ENCODE measurements at regions not wholly inside any gene's neighbourhood (a gene's known extent, or its start where the extent isn't known, plus 50 kb on each side); places are given as distances from the start of the nearest gene placed in this dataset.

- DNase-seq (ENCODE audit: low spot score), result no peak
Measured at GRCh38 chrX:38856670-38857265, 55.5 kb downstream of the MID1IP1 start.

DNA sequence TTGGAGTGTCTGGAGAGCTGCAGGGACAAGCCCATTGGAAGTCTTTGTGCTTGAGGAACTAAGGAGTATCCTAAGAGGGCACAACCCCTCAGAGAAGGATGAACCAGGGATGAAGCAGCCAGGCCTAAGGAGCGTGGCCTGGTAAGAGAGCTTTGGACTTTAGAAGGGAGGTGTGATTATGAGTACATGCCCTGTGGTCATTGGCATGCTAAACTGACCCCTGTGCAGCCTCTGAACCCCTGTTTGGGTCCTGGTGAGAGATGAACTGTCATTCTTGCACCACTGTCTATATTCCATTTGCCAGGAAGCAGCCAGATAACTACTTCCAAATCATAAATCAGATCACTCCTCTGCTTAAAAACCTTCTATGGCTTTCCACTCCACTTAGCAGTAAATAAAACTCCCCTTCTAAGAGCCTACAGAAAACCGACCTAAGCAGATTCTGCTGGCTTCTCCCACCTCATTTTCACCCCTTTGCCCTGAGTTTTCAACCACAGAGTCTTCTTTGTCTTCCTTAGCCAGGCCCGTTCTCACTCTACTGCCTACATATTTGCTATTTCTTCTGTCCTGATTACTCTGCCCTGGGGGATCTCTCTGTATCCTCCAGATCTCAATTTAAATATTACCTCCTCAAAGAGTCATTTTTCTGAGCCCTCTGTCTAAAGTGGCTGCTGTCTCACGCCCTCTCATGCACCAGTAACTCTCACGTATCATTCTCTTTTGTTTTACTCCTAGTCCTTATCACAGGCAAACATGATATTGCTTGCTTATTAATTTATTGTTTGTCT lies 56.7 kb downstream of the MID1IP1 start:
- DNase-seq (ENCODE audit: low spot score), result no peak

- DNase-seq (ENCODE audit: low spot score), result no peak
Measured at GRCh38 chrX:38859602-38860001, 58.3 kb downstream of the MID1IP1 start.

DNA sequence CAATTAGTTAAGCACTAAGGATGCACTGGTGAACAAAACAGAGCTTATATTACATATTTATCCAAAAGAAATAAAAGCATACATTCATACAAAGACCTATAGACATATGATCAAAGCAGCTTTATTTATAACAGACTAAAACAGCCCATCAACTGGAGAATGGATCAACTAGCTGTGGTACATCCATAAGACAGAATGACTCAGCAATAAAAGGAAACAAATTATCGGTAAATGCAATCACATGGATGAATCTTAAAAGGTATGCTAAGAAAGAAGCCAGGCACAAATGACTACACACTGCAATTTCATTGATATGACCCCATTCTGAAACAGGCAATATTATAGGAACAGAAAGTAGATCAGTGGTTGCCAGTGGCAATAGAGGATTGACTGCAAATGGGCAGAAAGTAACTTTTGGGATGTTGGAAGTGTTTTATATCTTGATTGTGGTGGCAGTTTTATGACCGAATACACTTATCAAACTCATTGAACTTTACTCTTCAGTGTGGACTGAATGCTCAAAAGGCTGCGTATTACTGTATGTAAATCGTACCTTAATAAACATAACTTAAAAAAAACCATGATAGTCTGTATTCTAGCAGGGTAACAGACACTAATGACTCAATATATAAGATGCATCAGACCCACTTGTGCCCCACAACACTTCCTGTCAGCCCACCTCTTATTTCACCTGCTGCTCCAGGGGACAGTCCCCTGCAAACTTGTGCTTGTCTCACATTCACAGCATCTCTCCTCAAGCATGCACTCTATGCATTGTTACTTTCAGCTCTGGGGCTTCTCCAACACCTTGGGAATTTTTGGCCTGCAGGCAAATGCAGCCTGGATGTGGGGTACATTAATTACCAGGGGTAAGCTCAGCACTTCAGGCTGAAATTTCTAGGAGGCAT lies 59.1 kb downstream of the MID1IP1 start:
- no peak for DNase-seq (ENCODE audit: low spot score)

DNA sequence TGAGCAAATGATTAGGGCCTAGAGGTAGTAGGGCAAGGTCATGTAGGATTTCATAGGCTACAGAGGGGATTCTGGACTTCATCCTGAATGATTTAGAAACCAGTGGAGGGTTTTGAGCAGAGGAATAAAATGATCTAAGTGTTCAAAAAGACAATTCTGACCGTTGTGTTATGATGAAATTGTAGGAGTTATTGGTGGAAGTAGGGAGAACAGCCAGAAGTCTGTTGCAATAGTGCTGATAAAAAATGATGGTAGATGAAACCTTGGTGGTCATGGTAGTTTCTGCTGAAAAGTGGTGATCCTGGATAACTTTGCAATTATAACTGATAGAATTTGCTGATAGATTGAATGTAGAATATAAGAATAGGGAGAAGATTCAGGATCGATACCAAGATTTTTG lies 60.2 kb downstream of the MID1IP1 start:
- DNase-seq (ENCODE audit: low spot score), result no peak

- no peak for DNase-seq (ENCODE audit: low spot score)
Measured at GRCh38 chrX:38862100-38862499, 60.8 kb downstream of the MID1IP1 start.

GRCh38 chrX:38864165-38864564 lies 62.9 kb downstream of the MID1IP1 start:
- DNase-seq (ENCODE audit: low spot score), result no peak

DNA sequence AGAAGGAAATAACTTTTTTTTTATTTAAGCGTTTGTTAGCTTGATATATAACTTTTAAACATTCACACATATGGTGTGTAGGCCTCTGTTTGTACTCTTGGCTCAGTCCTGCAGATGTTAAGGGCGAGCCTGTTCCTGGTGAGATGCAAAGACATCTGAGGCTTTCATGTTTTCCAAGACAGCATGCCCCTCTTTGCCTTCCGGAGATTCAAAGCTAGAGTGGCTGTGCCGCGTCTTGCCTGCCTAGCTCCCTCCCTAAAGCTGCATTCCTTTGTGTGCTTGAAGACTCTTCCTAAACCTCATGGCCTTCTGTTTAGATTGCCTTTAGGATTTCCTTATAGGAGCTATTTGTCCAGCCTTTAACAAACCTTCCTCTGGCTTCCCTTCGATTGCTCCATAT lies 67.1 kb downstream of the MID1IP1 start:
- no peak for DNase-seq (ENCODE audit: low spot score)

DNA sequence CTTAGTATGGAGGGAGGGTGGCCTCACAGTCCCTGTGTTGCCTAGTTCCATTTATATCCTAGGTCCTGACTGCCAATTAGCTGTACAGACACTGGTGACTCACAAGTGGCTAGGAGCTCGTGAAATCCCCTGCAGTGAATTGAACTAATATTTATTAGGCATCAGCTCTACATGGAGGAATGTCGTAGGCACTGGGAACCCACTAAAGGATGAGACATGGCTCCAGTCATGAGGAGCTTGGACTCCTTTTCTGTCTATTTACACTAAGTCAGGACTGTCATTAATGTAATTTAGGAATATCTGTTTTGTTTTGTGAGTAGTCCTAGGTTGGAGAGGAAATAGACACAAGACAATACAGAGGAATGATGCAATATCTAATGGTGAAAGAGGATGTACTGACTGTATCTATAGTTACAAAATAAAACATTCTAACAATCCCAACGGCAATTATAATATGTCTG lies 67.7 kb downstream of the MID1IP1 start:
- DNase-seq (ENCODE audit: low spot score), result no peak

DNA sequence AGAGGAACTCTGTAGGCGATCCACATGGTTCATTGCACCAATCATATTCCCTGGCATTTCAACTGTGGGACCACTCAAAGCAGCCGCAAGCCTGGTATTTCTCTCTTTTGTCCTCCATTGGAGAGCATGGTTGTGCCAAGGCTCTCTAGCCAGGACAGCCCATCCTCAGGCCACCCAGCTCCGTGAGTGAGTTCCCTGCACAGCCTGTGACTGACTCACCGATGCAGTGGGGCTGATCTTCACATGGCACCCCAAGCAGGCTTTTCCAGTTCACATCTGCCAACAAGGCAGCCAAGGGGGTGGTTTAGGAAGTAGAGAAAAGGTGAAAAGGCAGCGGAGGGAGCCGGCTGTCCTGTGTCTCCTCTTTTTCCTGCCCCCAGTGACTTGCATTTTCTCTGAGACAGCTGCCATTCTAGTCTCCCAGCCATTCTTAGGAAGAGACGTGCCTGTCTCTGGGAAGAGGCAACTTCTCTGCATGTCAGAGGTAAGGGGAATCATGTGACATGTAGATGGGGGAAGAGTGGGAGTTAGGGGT lies 69.2 kb downstream of the MID1IP1 start:
- DNase-seq (ENCODE audit: low spot score), result no peak

DNA sequence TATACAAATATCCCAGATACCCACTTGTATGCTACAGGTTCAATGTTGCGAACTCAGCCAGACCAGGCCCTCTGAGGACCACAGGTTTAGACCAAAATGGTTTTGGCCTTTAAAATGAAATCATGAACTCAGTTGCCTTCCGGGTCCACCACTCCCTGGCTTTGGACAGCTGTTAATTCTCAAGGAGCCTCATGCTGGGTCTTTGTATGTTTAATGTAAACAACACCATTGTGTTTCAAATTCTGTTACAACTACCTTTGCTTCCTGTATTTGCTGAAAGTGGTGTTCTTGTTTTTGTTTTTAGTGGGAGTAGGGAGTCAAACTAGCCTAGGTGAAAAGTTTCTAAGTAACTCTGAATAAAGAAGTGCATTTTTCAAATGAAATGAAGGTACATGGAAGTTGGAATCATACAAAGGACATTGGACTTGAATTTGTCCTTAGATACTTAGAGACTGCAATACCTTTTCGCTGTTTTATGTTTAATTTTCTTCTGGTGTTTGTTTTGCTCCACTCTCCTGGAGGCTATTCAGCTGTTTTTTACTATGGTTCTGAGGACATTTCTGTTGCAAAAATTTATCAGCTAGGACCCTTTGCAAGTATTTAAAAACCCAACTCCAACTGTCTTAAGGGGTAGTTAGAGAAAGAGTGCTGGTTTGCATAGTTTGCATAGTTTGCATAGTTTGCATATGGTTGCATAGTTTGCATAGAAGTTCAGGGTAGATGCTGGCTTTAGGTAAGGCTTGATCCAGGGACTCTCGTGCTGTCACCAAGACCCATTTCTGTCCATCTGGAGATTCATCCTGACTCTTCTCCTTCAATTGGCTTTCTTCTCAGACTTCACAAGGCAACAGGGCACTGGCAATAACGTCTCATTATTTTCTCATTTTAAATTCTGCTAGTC lies 70.1 kb downstream of the MID1IP1 start:
- no peak for DNase-seq (ENCODE audit: low spot score)

DNA sequence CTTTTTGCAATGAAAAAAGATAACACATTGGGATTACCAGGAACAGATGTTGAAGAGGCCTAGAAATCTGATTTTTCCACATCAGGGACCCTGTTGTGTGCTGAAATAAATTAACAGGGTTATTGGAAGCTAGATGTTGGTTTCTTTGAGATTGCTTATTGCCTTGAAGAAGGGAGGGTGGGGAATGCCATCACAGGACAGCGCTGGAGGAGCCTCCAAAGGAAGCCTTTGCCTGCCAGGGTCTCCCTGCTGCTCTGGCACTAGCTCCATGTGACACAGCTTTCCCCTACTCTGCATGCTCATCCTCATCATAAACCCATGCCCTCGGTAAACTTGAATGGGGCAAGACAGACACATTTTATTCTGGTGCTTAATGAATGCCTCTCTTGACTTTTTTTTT lies 76.1 kb downstream of the MID1IP1 start:
- no peak for DNase-seq (ENCODE audit: low spot score)

DNA sequence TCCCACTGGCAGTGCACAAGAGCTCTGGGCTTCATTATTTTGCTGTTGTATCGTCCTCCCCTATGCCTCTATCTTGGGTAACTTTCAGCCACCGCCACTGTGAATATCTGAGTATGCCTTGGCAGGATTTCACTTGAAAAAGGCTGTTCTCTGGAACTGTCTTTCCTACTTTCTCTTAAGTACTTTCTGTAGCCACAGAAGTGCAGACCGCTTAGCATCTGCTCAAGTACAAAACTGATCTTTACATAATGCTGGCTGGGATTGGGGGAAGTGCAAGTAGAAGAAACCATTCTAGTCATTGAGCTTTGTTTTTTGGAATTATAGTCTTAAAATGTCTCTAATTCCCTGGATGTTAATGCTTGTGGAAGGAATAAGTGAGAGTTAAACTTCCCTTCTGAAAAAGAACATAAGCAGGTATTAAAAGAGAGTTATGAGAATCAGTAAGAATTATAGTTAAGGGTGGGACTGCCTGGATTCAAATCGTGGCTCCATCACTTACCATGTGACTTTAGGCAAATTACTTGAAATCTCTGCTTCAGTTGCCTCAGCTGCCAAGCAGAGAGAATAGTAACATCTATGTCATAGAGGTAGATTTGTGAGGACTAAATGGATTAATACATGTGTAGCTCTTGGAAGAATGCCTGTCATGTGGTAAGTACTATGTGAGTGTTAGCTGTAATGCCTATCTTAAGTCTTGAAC lies 77.5 kb downstream of the MID1IP1 start:
- DNase-seq (ENCODE audit: low spot score), result no peak

GRCh38 chrX:38879631-38880220 lies 78.5 kb downstream of the MID1IP1 start:
- DNase-seq (ENCODE audit: low spot score), result no peak

DNA sequence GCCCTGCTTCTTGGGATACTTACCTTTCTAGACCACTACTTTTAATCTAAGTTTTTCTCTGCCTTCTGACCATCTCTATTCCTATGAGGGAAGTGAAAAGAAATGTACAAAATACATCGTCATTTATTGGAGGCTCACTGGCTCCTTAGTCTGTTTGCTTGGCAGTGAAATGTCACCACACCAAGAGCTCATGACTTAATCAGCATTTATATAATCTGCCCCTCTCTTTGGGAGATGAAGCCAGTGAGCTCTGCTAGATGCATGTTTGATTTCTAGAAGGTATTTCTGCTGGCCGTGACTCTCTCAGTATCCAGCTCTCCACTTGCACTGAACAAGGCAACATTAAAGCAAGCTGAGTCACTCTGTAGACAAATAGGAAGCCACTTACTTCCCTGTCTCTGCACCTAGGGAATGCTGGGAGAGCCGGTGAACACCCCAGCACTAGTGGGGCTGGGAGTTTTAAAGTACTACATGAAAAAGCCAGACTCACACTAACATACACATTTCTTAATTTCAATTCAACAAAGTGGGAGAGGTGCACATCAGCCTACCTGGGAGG lies 79.1 kb downstream of the MID1IP1 start:
- peak; percentile 21 for DNase-seq (ENCODE audit: low spot score)

- DNase-seq (ENCODE audit: low spot score), result no peak
Measured at GRCh38 chrX:38881066-38881465, 79.8 kb downstream of the MID1IP1 start.

DNA sequence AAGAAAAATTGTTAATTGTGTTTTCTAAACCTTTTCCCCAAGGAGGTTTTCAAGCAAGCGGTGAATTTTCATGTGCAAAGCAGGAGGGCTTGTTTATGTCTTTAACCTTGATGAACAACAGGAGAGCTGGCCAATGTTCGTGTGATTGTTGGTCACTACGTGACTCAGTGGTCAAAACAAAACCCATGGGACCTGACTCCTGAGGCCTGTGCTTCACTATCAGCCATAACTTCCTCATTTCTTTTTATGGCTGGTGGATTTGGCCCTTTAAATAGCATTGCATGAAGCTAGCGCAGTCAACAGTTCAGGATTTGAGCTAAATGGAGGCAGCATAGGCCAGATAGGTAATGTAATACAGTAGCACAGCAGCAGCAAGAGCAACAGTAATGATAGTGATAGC lies 80.5 kb downstream of the MID1IP1 start:
- DNase-seq (ENCODE audit: low spot score), result no peak

DNA sequence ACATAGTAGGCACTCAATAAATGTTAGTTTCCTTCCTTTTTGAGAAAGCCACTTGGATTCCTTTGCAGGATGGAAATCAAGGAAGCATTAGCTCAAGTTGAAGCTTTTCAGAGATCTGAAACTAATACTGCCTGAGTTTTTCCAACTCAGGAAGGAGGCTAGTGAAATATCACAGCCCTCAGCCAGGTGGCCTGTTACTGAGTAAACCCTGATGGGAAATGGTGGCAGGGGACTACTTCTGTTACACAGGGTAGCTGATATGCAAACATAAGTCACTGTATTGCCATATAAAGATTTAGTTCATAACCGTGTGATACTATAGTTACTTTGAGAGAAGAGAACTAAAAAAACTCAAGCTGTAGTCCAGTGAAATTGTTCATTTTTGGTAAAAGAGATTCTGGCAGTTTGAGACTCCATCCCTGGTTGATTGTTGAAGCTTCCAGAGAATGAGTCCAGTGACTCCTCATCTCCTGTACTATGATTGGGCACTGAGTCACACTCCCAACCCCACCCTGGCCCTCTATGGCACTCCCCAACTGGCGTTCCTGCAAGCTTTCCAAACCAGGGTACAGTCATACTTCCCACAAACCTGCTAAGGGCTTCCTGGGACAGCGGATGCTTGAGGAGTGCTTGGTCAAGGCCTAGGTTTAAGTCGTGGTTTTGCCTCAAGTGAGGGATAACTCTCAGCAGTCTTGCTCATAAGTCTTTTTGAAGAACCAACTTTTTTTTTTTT lies 81.8 kb downstream of the MID1IP1 start:
- DNase-seq (ENCODE audit: low spot score), result peak; percentile 14

GRCh38 chrX:38886112-38886511 lies 84.9 kb downstream of the MID1IP1 start:
- DNase-seq (ENCODE audit: low spot score), result no peak
